DMS153 treated with DMSO at 0.1 percent for 48 hours (cell line): ENCODE measurements at regions not wholly inside any gene's neighbourhood (a gene's known extent, or its start where the extent isn't known, plus 50 kb on each side); places are given as distances from the start of the nearest gene placed in this dataset.
A peak's percentile ranks its signal among the peaks of the same experiment; 100 is the strongest.
"Not testable (repeated sequence)": the region's sequence is repeated elsewhere in the genome, so short reads cannot be mapped to it uniquely, and the experiment has no call there.

Experiments used
- DNase-seq: peaks from one replicate; lab custom pipeline; 2025; ENCODE audit not compliant: unreplicated experiment; lab: John Stamatoyannopoulos, UW

GRCh38 chr10:57035310-57035709 lies 674.3 kb upstream of the ZWINT start:
- DNase-seq, result peak; percentile 2

- DNase-seq, result not testable (repeated sequence)
Observed at GRCh38 chr10:57032301-57032700, 671.2 kb upstream of the ZWINT start.

GRCh38 chr10:57031346-57031745 lies 670.3 kb upstream of the ZWINT start:
- DNase-seq, result no peak

GRCh38 chr10:57026307-57026706 lies 665.2 kb upstream of the ZWINT start:
- no peak for DNase-seq

- no peak for DNase-seq
Observed at GRCh38 chr10:57023626-57024025, 662.6 kb upstream of the ZWINT start.

GRCh38 chr10:57018452-57018851 lies 657.4 kb upstream of the ZWINT start:
- no peak for DNase-seq

GRCh38 chr10:57017356-57018037 lies 656.4 kb upstream of the ZWINT start:
- no peak for DNase-seq

GRCh38 chr10:57015595-57016318 lies 654.7 kb upstream of the ZWINT start:
- DNase-seq, result peak; percentile 35

GRCh38 chr10:57015187-57015586 lies 654.1 kb upstream of the ZWINT start:
- no peak for DNase-seq

- no peak for DNase-seq
Observed at GRCh38 chr10:57014758-57015157, 653.7 kb upstream of the ZWINT start.

- DNase-seq, result no peak
Observed at GRCh38 chr10:57008189-57008588, 647.1 kb upstream of the ZWINT start.

GRCh38 chr10:56991591-56992069 lies 630.6 kb upstream of the ZWINT start:
- DNase-seq, result no peak

GRCh38 chr10:56975513-56975912 lies 614.5 kb upstream of the ZWINT start:
- DNase-seq, result no peak

- no peak for DNase-seq
Observed at GRCh38 chr10:56973766-56974165, 612.7 kb upstream of the ZWINT start.

- DNase-seq, result no peak
Observed at GRCh38 chr10:56943221-56943755, 582.2 kb upstream of the ZWINT start.

GRCh38 chr10:56934515-56934914 lies 573.5 kb upstream of the ZWINT start:
- DNase-seq, result no peak

GRCh38 chr10:56928714-56929113 lies 567.7 kb upstream of the ZWINT start:
- no peak for DNase-seq

- no peak for DNase-seq
Observed at GRCh38 chr10:56927701-56928100, 566.6 kb upstream of the ZWINT start.

- DNase-seq, result no peak
Observed at GRCh38 chr10:56920601-56921261, 559.7 kb upstream of the ZWINT start.

- DNase-seq, result no peak
Observed at GRCh38 chr10:56912043-56912442, 551.0 kb upstream of the ZWINT start.

- no peak for DNase-seq
Observed at GRCh38 chr10:56905051-56905450, 544.0 kb upstream of the ZWINT start.

GRCh38 chr10:56902554-56902953 lies 541.5 kb upstream of the ZWINT start:
- no peak for DNase-seq
